IMR-90 (cell line): ENCODE measurements at regions not wholly inside any gene's neighbourhood (a gene's known extent, or its start where the extent isn't known, plus 50 kb on each side); places are given as distances from the start of the nearest gene placed in this dataset.
A peak's percentile ranks its signal among the peaks of the same experiment; 100 is the strongest.
"Not testable (repeated sequence)": the region's sequence is repeated elsewhere in the genome, so short reads cannot be mapped to it uniquely, and the experiment has no call there.

Experiments used
- ATAC-seq: fragments of 200-7000 bp; cut with Tn5 transposase; 2 replicates; pipeline ENCODE4 v1.9.1; 2020; ENCODE audit warnings: low read depth, mild to moderate bottlenecking, moderate library complexity
- BruUV-seq: library from RNA; stranded (reverse); fragments of 400-500 nt; replicated peaks from 2 replicates; lab custom pipeline; 2021; lab: Mats Ljungman, UMichigan
- CTCF ChIA-PET: fragments of 300-600 bp; formaldehyde crosslinking; extraction: SDS; loops from one replicate; lab custom pipeline; 2021; ENCODE audit warnings: antibody characterized with exemption; lab: Yijun Ruan, JAX
- POLR2A ChIA-PET: fragments of 300-600 bp; sonication (Branson Sonifier 250); formaldehyde crosslinking; loops from one replicate; lab custom pipeline; 2022; ENCODE audit warnings: antibody characterized with exemption; ENCODE audit not compliant: unreplicated experiment; lab: Charles Lee
- DNase-seq: peaks from one replicate; pipeline ENCODE4 v3.0.0; 2013
- H2AFZ ChIP-seq: replicated peaks from 2 replicates; pipeline ENCODE3; 2013; ENCODE audit warnings: low read length, mild to moderate bottlenecking; ENCODE audit not compliant: poor library complexity
- H2AK5ac ChIP-seq: 2 replicates; pipeline ENCODE4 v1.6.1; 2013; ENCODE audit warnings: low read depth, low read length, inconsistent platforms
- H2AK9ac ChIP-seq: replicated peaks from 2 replicates; pipeline ENCODE3; 2013; ENCODE audit warnings: mild to moderate bottlenecking, low read depth, low read length, moderate library complexity; ENCODE audit not compliant: poor library complexity
- H2BK120ac ChIP-seq: 2 replicates; pipeline ENCODE4 v1.6.1; 2013; ENCODE audit warnings: low read depth, low read length, inconsistent platforms
- H2BK15ac ChIP-seq: 3 replicates; pipeline ENCODE4 v1.6.1; 2013; ENCODE audit warnings: low read depth, low read length, inconsistent platforms
- H2BK20ac ChIP-seq: 2 replicates; pipeline ENCODE4 v1.6.1; 2013; ENCODE audit warnings: low read depth, mild to moderate bottlenecking, inconsistent platforms, low read length, moderate library complexity
- H2BK5ac ChIP-seq: 2 replicates; pipeline ENCODE4 v1.6.1; 2013; ENCODE audit warnings: mild to moderate bottlenecking, low read depth, low read length, inconsistent platforms; ENCODE audit not compliant: poor library complexity, severe bottlenecking
- H3K14ac ChIP-seq: replicated peaks from 2 replicates; pipeline ENCODE4 v1.6.1; 2013; ENCODE audit warnings: low read depth, low read length, inconsistent platforms
- H3K18ac ChIP-seq: 2 replicates; pipeline ENCODE4 v1.6.1; 2013; ENCODE audit warnings: low read depth, low read length, control low read depth
- H3K23ac ChIP-seq: 2 replicates; pipeline ENCODE4 v1.6.1; 2013; ENCODE audit warnings: low read depth, low read length, inconsistent platforms
- H3K27ac ChIP-seq: 2 replicates; pipeline ENCODE4 v1.5.1; 2013; ENCODE audit warnings: mild to moderate bottlenecking, control low read depth, low read length; ENCODE audit not compliant: insufficient read depth
- H3K27me3 ChIP-seq: 2 replicates; pipeline ENCODE4 v1.6.1; 2013; ENCODE audit warnings: low read length; ENCODE audit not compliant: control insufficient read depth, insufficient read depth
- H3K36me3 ChIP-seq: 2 replicates; pipeline ENCODE4 v1.6.1; 2013; ENCODE audit warnings: low read length, mixed read lengths; ENCODE audit not compliant: control insufficient read depth, insufficient read depth
- H3K4ac ChIP-seq: 2 replicates; pipeline ENCODE4 v1.6.1; 2013; ENCODE audit warnings: low read depth, low read length, inconsistent platforms
- H3K4me1 ChIP-seq: 2 replicates; pipeline ENCODE4 v1.6.1; 2013; ENCODE audit warnings: low read length, mixed read lengths; ENCODE audit not compliant: control insufficient read depth, insufficient read depth
- H3K4me2 ChIP-seq: 2 replicates; pipeline ENCODE4 v1.6.1; 2013; ENCODE audit warnings: low read depth, mild to moderate bottlenecking, control low read depth, low read length, moderate library complexity
- H3K4me3 ChIP-seq: 2 replicates; pipeline ENCODE4 v1.5.1; 2013; ENCODE audit warnings: low read depth, mild to moderate bottlenecking, control low read depth, low read length, moderate library complexity; ENCODE audit not compliant: insufficient read depth
- H3K56ac ChIP-seq: 2 replicates; pipeline ENCODE4 v1.6.1; 2013; ENCODE audit warnings: low read length, inconsistent platforms; ENCODE audit not compliant: insufficient read depth; ENCODE audit errors: extremely low read depth
- H3K79me1 ChIP-seq, 2 experiments: 2 replicates each; pipeline ENCODE4 v1.6.1; 2013; ENCODE audit warnings: low read length in 2 of 2, inconsistent platforms in 1 of 2, low read depth in 1 of 2
- H3K9ac ChIP-seq: 2 replicates; pipeline ENCODE4 v1.6.1; 2013; ENCODE audit warnings: low read depth, low read length, control low read depth
- H3K9me1 ChIP-seq: 2 replicates; pipeline ENCODE4 v1.6.1; 2013; ENCODE audit warnings: low read length, inconsistent platforms; ENCODE audit not compliant: insufficient read depth
- H3K9me3 ChIP-seq: 2 replicates; pipeline ENCODE4 v1.6.1; 2013; ENCODE audit warnings: low read length; ENCODE audit not compliant: control insufficient read depth, insufficient read depth
- H4K20me1 ChIP-seq: 2 replicates; pipeline ENCODE4 v1.6.1; 2013; ENCODE audit warnings: low read length, inconsistent platforms; ENCODE audit not compliant: insufficient read depth
- H4K5ac ChIP-seq: 2 replicates; pipeline ENCODE4 v1.6.1; 2013; ENCODE audit warnings: mild to moderate bottlenecking, low read depth, low read length, control low read depth
- H4K8ac ChIP-seq, 2 experiments: 2 replicates each; pipeline ENCODE4 v1.6.1; 2013; ENCODE audit warnings: low read depth in 2 of 2, low read length in 2 of 2, control low read depth in 1 of 2, inconsistent platforms in 1 of 2
- H4K91ac ChIP-seq: 2 replicates; pipeline ENCODE4 v1.6.1; 2013; ENCODE audit warnings: low read depth, low read length, inconsistent platforms; ENCODE audit not compliant: insufficient read depth
- RAD21 ChIP-seq: IDR thresholded peaks from 2 replicates; pipeline ENCODE4 v1.6.1; 2012; ENCODE audit warnings: low read length, improper control_type of control experiment
- WGBS, 2 experiments: methylation state at CpG; one replicate each; pipeline versions ENCODE4 v1.1.5 to v1.1.7; 2013; ENCODE audit warnings: missing lambda C conversion rate in 2 of 2; ENCODE audit not compliant: insufficient read length in 1 of 2; ENCODE audit errors: extremely low coverage in 2 of 2; 5-methylcytosine and 5-hydroxymethylcytosine counted together
- dilution Hi-C: fragments of 300-500 bp; cut with HindIII; formaldehyde crosslinking; loops from one replicate; pipeline ENCODE4 v1.14.3; 2018; ENCODE audit warnings: low sequenced_read_pairs; ENCODE audit not compliant: unreplicated experiment
- in situ Hi-C: fragments of 300-500 bp; cut with MboI; formaldehyde crosslinking; loops from 3 replicates; pipeline ENCODE4 v1.14.3; 2019; ENCODE audit warnings: low sequenced_read_pairs, inconsistent platforms, mixed read lengths
- intact Hi-C: fragments of 100-400 bp; cut with micrococcal nuclease; formaldehyde crosslinking; loops from 2 replicates; pipeline ENCODE4 v1.10.0; 2022
- TF ChIP-seq, protein P1 (sequence below): conservative IDR thresholded peaks from 2 replicates; pipeline ENCODE4 v1.5.1; 2012; ENCODE audit warnings: mild to moderate bottlenecking, low read depth, low read length, improper control_type of control experiment

DNA sequence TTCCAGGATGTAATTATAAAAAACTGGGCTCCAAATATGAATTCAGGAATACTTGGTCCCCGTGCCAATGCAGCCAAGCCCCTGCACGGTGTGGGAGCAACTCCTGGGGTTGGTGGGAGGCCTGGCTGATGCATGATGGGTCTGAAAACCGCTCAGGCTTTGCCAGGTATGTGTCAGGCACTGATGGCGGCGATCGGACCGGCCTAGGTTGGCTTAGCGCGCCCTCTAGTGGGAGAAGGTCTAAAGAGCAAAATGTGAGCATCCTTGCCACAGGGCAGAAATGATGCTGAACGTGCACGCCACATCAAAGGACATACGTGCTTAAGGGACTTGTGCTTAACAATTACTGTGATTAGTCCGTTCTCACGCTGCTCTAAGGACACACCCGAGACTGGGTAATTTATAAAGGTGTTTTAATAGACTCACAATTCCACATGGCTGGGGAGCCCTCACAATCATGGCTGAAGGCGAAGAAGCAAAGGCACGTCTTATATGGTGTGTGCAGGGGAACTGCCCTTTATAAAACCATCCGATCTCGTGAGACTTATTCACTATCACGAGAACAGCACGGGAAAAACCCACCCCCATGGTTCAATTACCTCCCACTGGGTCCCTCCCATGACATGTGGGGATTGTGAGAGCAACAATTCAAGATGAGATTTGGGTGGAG, 196.2 kb upstream of the PLGLB1 start:
- H3K14ac ChIP-seq, CTCF ChIA-PET, H3K23ac ChIP-seq, H4K8ac ChIP-seq, DNase-seq, H2AK9ac ChIP-seq, H4K91ac ChIP-seq, H3K56ac ChIP-seq, dilution Hi-C loops, H3K4me1 ChIP-seq, H3K4me2 ChIP-seq, H3K27me3 ChIP-seq, H3K4ac ChIP-seq, BruUV-seq, H3K9ac ChIP-seq, H3K9me3 ChIP-seq, H2AK5ac ChIP-seq, H2BK5ac ChIP-seq, H3K79me1 ChIP-seq, H2AFZ ChIP-seq, H3K18ac ChIP-seq, H3K9me1 ChIP-seq, H4K20me1 ChIP-seq, POLR2A ChIA-PET, H2BK15ac ChIP-seq, H3K4me3 ChIP-seq, H4K5ac ChIP-seq, H2BK120ac ChIP-seq, H3K36me3 ChIP-seq, H3K27ac ChIP-seq, H2BK20ac ChIP-seq: not testable (repeated sequence)
- in situ Hi-C loops, result loop anchor here (25.0 kb wide), 1 partner anchor 794 kb away; the partner anchor contains the start of gene RNU2-63P
- whole genome bisulfite sequencing, 2 experiments, result no CpG with 5 or more reads among the region's 21 CpGs
- ATAC-seq, result peak; percentile 86
- intact Hi-C loops, result loop anchor here (5.0 kb wide), 1 partner anchor 411 kb away; no protein-coding TSS in a partner anchor
- TF ChIP-seq, protein P1, sequence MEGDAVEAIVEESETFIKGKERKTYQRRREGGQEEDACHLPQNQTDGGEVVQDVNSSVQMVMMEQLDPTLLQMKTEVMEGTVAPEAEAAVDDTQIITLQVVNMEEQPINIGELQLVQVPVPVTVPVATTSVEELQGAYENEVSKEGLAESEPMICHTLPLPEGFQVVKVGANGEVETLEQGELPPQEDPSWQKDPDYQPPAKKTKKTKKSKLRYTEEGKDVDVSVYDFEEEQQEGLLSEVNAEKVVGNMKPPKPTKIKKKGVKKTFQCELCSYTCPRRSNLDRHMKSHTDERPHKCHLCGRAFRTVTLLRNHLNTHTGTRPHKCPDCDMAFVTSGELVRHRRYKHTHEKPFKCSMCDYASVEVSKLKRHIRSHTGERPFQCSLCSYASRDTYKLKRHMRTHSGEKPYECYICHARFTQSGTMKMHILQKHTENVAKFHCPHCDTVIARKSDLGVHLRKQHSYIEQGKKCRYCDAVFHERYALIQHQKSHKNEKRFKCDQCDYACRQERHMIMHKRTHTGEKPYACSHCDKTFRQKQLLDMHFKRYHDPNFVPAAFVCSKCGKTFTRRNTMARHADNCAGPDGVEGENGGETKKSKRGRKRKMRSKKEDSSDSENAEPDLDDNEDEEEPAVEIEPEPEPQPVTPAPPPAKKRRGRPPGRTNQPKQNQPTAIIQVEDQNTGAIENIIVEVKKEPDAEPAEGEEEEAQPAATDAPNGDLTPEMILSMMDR, result 0 out of 2 replicates have a peak, but pooled peaks have one; percentile 32
- TF ChIP-seq RAD21, result peak; percentile 39

DNA sequence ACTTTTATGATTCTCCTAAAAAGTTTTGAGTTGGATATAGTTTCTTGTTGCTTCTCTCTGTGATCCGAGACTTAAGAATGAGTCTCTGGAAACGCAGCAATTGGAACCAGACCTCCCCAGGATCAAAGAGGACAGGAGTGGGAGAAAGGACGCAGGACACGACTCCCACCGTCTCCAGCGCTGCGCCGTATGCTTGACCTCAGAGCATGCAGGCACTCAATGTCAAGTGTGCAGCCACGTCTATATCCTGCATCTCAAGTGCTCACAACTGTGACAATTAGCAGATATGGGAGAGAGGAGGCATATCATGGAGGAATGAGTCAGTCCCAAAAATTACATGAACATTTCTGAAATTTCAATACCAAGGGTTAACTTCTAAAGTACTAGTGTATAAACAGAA, 199.0 kb upstream of the PLGLB1 start:
- H4K5ac ChIP-seq, H3K4me1 ChIP-seq, H3K4ac ChIP-seq, H2BK120ac ChIP-seq, H2BK5ac ChIP-seq, BruUV-seq, DNase-seq, H3K23ac ChIP-seq, H2AFZ ChIP-seq, CTCF ChIA-PET, H3K56ac ChIP-seq, H3K27me3 ChIP-seq, H3K14ac ChIP-seq, H3K18ac ChIP-seq, H3K4me2 ChIP-seq, dilution Hi-C loops, H2AK5ac ChIP-seq, H3K9ac ChIP-seq, H3K9me1 ChIP-seq, H3K36me3 ChIP-seq, H3K79me1 ChIP-seq, H2BK15ac ChIP-seq, H3K9me3 ChIP-seq, H2BK20ac ChIP-seq, H2AK9ac ChIP-seq, ATAC-seq, H4K8ac ChIP-seq, H3K27ac ChIP-seq, POLR2A ChIA-PET, intact Hi-C loops, H4K91ac ChIP-seq, H3K4me3 ChIP-seq, H4K20me1 ChIP-seq: not testable (repeated sequence)
- no CpG with 5 or more reads among the region's 9 CpGs for WGBS, 2 experiments
- in situ Hi-C loops, result loop anchor here (25.0 kb wide), 1 partner anchor 792 kb away; the partner anchor contains the start of gene RNU2-63P
